C4-2B (cell line): ENCODE measurements at regions not wholly inside any gene's neighbourhood (a gene's known extent, or its start where the extent isn't known, plus 50 kb on each side); places are given as distances from the start of the nearest gene placed in this dataset.

Source experiments
- CTCF ChIP-seq: fragments of 450-650 bp; conservative IDR thresholded peaks from 2 replicates; pipeline ENCODE4 v1.5.1; 2017; ENCODE audit warnings: mild to moderate bottlenecking
- ZFX ChIP-seq: fragments of 450-650 bp; IDR thresholded peaks from 2 replicates; pipeline ENCODE4 v1.6.1; 2017

DNA sequence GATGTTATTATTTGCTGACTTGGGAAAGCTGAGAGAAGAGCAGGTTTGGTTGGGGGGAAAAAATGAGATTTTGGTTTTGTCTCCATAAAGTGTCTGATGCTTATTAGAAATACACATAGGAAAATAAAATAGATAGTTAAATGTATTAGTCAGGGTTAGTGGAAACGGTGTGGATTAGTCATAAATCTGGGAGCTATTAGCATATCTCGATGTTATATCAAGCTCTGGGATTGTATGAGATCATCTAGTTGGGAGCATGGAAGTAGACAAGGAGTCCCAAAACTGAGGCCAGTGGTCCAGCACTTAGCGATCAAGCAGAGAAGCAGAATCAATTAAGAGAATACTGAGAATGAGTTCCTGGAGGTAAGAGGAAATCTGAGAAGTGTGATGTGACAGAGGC lies 845.5 kb downstream of the ROBO2 start:
- TF ChIP-seq CTCF (no peak), ZFX (no peak)
